ENCODE measurements at regions not wholly inside any gene's neighbourhood (a gene's known extent, or its start where the extent isn't known, plus 50 kb on each side); places are given as distances from the start of the nearest gene placed in this dataset.

GRCh38 chr11:70682760-70683159 lies 284.4 kb downstream of the CTTN start:
- TF ChIP-seq CTCF (IDR thresholded peaks at IDR 0.05 in 2 of 3, conservative IDR thresholded peaks at IDR 0.05 in 1 of 3; ENCODE audit: borderline replicate concordance in 1 of 3, insufficient read depth in 1 of 3, low read depth in 2 of 3, low read length in 2 of 3) = no peak
- TF ChIP-seq ATF3 (IDR thresholded peaks at IDR 0.05) = no peak
- no peak for TF ChIP-seq JUND (IDR thresholded peaks at IDR 0.05)
- no peak for TF ChIP-seq CBX3 (IDR thresholded peaks at IDR 0.05; ENCODE audit: low read depth)
- TF ChIP-seq POLR2A (IDR thresholded peaks at IDR 0.05; ENCODE audit: borderline replicate concordance, extremely low read depth, insufficient read depth, insufficient read length) = no peak
- TF ChIP-seq SIN3A (IDR thresholded peaks at IDR 0.05; ENCODE audit: low read depth) = no peak
- no peak for TF ChIP-seq EZH2 (IDR thresholded peaks at IDR 0.05)
- no peak for TF ChIP-seq POLR2AphosphoS5 (IDR thresholded peaks at IDR 0.05; ENCODE audit: low read depth, low read length)
- TF ChIP-seq CEBPB (IDR thresholded peaks at IDR 0.05; ENCODE audit: low read depth) = no peak
- no peak for TF ChIP-seq RAD21 (IDR thresholded peaks at IDR 0.05; ENCODE audit: low read depth)
- no peak for TF ChIP-seq MAX (IDR thresholded peaks at IDR 0.05)
- no peak for TF ChIP-seq YY1 (IDR thresholded peaks at IDR 0.05; ENCODE audit: extremely low read depth, insufficient replicate concordance, low read depth, low read length)
- no peak for TF ChIP-seq ZFX (IDR thresholded peaks at IDR 0.05)
